ENCODE measurements at regions not wholly inside any gene's neighbourhood (a gene's known extent, or its start where the extent isn't known, plus 50 kb on each side); places are given as distances from the start of the nearest gene placed in this dataset.

GRCh38 chr15:98483575-98484130 lies 164.7 kb upstream of the IGF1R start:
- 100% methylated on average over 1 of the region's 1 CpG for WGBS, 2 donors

GRCh38 chr15:98484914-98485313 lies 163.4 kb upstream of the IGF1R start:
- no peak for DNase-seq
- intact Hi-C loops (cut with DNase I; ENCODE audit: low total_unique reads): no loop called here
- no peaks in the 10 kb centered on the region for H3K4me1 ChIP-seq
- H3K36me3 ChIP-seq (ENCODE audit: low read depth, missing control alignments): no peaks in the 10 kb centered on the region
- H3K4me3 ChIP-seq: no peak overlapping the region
- no peaks in the 10 kb centered on the region for H3K27me3 ChIP-seq
- TF ChIP-seq POLR2A (IDR thresholded peaks at IDR 0.05): no peak
- TF ChIP-seq, protein P1, sequence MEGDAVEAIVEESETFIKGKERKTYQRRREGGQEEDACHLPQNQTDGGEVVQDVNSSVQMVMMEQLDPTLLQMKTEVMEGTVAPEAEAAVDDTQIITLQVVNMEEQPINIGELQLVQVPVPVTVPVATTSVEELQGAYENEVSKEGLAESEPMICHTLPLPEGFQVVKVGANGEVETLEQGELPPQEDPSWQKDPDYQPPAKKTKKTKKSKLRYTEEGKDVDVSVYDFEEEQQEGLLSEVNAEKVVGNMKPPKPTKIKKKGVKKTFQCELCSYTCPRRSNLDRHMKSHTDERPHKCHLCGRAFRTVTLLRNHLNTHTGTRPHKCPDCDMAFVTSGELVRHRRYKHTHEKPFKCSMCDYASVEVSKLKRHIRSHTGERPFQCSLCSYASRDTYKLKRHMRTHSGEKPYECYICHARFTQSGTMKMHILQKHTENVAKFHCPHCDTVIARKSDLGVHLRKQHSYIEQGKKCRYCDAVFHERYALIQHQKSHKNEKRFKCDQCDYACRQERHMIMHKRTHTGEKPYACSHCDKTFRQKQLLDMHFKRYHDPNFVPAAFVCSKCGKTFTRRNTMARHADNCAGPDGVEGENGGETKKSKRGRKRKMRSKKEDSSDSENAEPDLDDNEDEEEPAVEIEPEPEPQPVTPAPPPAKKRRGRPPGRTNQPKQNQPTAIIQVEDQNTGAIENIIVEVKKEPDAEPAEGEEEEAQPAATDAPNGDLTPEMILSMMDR (IDR thresholded peaks at IDR 0.05): no peak
- H3K9me3 ChIP-seq: no peaks in the 10 kb centered on the region
- 62 to 79% methylated on average over 1 of the region's 1 CpG for WGBS, 2 donors
- H3K27ac ChIP-seq: no peak overlapping the region

More at GRCh38 chr15:98483575-98484130, 164.7 kb upstream of the IGF1R start:
- no peaks in the 10 kb centered on the region for H3K36me3 ChIP-seq (ENCODE audit: low read depth, missing control alignments)
- H3K27me3 ChIP-seq: no peaks in the 10 kb centered on the region
- TF ChIP-seq, protein P1 (IDR thresholded peaks at IDR 0.05): no peak
- TF ChIP-seq POLR2A (IDR thresholded peaks at IDR 0.05): no peak
- H3K4me3 ChIP-seq: no peak overlapping the region
- intact Hi-C loops (cut with DNase I; ENCODE audit: low total_unique reads): no loop called here
- H3K9me3 ChIP-seq: no peaks in the 10 kb centered on the region
- H3K27ac ChIP-seq: no peak overlapping the region
- no peak for DNase-seq
- H3K4me1 ChIP-seq: no peaks in the 10 kb centered on the region

DNA sequence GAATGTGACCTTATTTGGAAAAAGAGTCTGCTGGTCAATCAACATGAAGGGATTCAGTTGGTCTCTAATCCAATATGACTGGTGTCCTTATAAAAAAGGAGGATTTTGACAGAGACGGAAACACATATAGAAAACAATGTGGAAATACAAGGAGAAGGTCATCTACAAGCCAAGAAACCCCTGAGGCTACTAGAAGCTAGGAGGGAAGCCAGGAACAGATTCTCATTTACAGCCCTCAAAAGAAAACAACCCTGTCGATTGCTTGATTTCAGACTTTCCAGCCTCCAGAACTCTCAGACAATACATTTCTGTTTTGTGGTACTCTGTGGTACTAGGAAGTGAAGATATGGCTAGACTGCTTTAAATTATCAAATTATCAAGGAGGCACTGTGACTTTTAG lies 162.9 kb upstream of the IGF1R start:
- Histone ChIP-seq H3K36me3 (ENCODE audit: low read depth, missing control alignments) (no peaks in the 10 kb centered on the region), H3K9me3 (no peaks in the 10 kb centered on the region), H3K27me3 (no peaks in the 10 kb centered on the region), H3K4me1 (no peaks in the 10 kb centered on the region), H3K4me3 (no peak overlapping the region), H3K27ac (no peak overlapping the region)
- DNase-seq: no peak
- no peak for TF ChIP-seq POLR2A (IDR thresholded peaks at IDR 0.05)
- TF ChIP-seq, protein P1 (IDR thresholded peaks at IDR 0.05): no peak
- intact Hi-C loops (cut with DNase I; ENCODE audit: low total_unique reads): no loop called here
- 79% methylated on average over 2 of the region's 2 CpGs for WGBS, 2 donors

DNA sequence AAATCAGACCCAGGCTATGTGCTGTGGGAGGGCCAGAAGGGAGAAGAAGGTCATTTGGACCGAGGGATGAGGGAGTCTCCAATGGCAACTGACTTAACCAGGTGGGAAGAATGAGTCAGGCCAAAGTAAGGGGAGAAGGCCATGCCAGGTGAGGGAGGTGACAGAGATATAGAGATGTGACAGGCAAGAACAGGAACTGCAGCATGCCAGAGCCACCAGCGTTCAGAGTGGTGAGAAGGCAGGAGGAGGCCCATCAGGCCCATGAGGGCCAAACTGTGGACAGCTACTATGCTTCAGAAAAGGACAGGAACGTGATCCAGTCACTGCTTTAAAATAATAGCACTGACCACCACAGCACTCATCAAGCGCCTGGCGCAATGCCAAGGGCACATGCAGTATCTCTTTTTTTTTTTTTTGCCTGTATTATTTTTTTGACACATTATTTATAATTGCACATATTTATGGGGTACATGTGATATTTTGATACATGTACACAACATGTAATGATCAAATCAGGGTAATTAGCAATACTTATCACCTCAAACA lies 154.3 kb upstream of the IGF1R start:
- no peak overlapping the region for H3K4me3 ChIP-seq
- H3K36me3 ChIP-seq (ENCODE audit: low read depth, missing control alignments): no peaks in the 10 kb centered on the region
- 67 to 78% methylated on average over 5 of the region's 5 CpGs for WGBS, 2 donors
- DNase-seq: no peak
- no peaks in the 10 kb centered on the region for H3K27me3 ChIP-seq
- no peak overlapping the region for H3K27ac ChIP-seq
- no peaks in the 10 kb centered on the region for H3K9me3 ChIP-seq
- TF ChIP-seq, protein P1 (IDR thresholded peaks at IDR 0.05): no peak
- no peak for TF ChIP-seq POLR2A (IDR thresholded peaks at IDR 0.05)
- intact Hi-C loops (cut with DNase I; ENCODE audit: low total_unique reads): no loop called here
- no peaks in the 10 kb centered on the region for H3K4me1 ChIP-seq

DNA sequence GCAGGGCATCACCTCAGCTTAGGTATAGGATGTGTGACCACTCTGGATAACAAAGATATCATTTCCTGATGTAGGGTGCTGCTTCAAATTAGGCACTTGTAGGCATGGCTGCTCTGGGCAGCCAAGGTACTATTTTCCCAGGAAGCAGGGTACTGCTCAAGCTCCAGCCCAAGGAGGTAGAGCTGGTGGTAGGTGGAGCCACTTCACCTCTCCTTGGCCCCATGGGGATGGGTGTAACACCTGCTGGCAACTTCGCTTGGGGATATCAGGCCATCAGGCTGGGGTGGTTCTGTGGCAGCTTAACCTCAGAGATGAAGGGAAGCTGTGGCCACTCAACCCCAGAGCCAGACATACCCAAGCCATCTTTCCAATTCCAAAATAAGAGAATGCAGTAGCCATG lies 147.1 kb upstream of the IGF1R start:
- intact Hi-C loops (cut with DNase I; ENCODE audit: low total_unique reads): no loop called here
- no peak for DNase-seq
- Histone ChIP-seq H3K9me3 (no peaks in the 10 kb centered on the region), H3K27me3 (no peaks in the 10 kb centered on the region), H3K4me3 (no peak overlapping the region), H3K4me1 (no peaks in the 10 kb centered on the region), H3K36me3 (ENCODE audit: low read depth, missing control alignments) (no peaks in the 10 kb centered on the region), H3K27ac (no peak overlapping the region)
- WGBS, 2 donors: 80 to 100% methylated on average over 1 of the region's 1 CpG
- no peak for TF ChIP-seq POLR2A (IDR thresholded peaks at IDR 0.05)
